Fibroblast of mammary gland (primary cell): ENCODE measurements at regions not wholly inside any gene's neighbourhood (a gene's known extent, or its start where the extent isn't known, plus 50 kb on each side); places are given as distances from the start of the nearest gene placed in this dataset.

Source experiments
- DNase-seq: peaks from one replicate; pipeline ENCODE4 v3.0.0-alpha.2; 2010; ENCODE audit warnings: low read depth
- H3K4me3 ChIP-seq: 2 replicates; pipeline ENCODE4 v1.5.1; 2011; ENCODE audit warnings: low read depth, mild to moderate bottlenecking, low read length, moderate library complexity; ENCODE audit not compliant: control insufficient read depth
- CTCF ChIP-seq: conservative IDR thresholded peaks from 2 replicates; pipeline ENCODE4 v1.5.1; 2011; ENCODE audit warnings: low read depth, low read length, inconsistent platforms; ENCODE audit not compliant: control insufficient read depth, insufficient read depth

GRCh38 chr1:208332036-208332773, 88.0 kb upstream of the PLXNA2 start:
- no peak for DNase-seq
- TF ChIP-seq CTCF = no peak
- H3K4me3 ChIP-seq = no peak overlapping the region

- no peak for TF ChIP-seq CTCF
- H3K4me3 ChIP-seq = no peak overlapping the region
- DNase-seq = no peak
Observed at GRCh38 chr1:208332774-208333126, 88.6 kb upstream of the PLXNA2 start.

- DNase-seq = no peak
- no peak overlapping the region for H3K4me3 ChIP-seq
- no peak for TF ChIP-seq CTCF
Observed at GRCh38 chr1:208333676-208334075, 89.5 kb upstream of the PLXNA2 start.

GRCh38 chr1:208335371-208336136, 91.4 kb upstream of the PLXNA2 start:
- H3K4me3 ChIP-seq = no peak overlapping the region
- no peak for TF ChIP-seq CTCF
- DNase-seq = no peak

- no peak for DNase-seq
- TF ChIP-seq CTCF = no peak
- no peak overlapping the region for H3K4me3 ChIP-seq
Observed at GRCh38 chr1:208336137-208336518, 91.9 kb upstream of the PLXNA2 start.

- no peak for DNase-seq
- no peak for TF ChIP-seq CTCF
- H3K4me3 ChIP-seq = no peak overlapping the region
Observed at GRCh38 chr1:208339911-208340310, 95.7 kb upstream of the PLXNA2 start.
